ENCODE measurements at regions not wholly inside any gene's neighbourhood (a gene's known extent, or its start where the extent isn't known, plus 50 kb on each side); places are given as distances from the start of the nearest gene placed in this dataset.
A peak's percentile ranks its signal among the peaks of the same experiment; 100 is the strongest.
"Not testable (repeated sequence)": the region's sequence is repeated elsewhere in the genome, so short reads cannot be mapped to it uniquely, and the experiment has no call there.

DNA sequence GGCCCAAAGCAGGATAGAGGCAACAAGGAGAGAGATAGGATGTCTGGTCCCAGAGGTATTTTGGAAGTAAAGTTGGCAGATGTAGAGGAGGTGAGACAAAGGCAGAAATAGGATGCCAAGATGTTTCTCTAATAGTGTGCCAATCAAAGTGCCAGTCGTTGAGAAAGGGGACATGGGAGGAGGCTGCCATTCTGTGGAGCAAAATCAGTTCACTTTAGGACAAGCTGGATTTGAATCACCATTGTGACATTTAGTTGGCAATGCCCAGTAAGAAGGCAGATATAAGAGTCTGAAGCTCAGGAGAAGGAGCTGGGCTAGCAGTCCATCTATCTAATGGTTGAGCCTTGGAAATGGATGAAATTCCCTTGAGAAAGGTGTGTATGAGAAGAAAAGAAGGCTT is 53.8 kb downstream of the ADRB2 start:
- no peak for DNase-seq

DNA sequence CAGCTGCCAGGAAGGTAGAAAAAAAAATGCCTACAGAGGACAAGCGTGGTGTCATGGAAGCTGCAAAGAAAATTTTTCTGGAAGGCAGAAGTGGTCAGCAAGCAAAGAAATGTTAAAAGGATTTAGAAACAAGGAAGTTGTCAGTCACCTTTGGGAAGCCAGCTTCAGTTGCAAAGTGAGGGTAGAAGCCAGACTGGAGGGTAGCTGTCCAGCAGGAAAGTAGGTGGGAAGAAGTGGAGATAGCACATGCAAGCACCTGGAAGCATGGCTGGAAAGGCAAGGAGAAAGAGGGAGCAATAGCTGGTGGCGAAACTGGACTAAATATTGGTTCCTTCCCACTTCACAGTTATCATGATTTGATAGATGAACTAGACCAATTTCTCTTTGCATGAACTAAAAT is 54.3 kb downstream of the ADRB2 start:
- no peak for DNase-seq

DNA sequence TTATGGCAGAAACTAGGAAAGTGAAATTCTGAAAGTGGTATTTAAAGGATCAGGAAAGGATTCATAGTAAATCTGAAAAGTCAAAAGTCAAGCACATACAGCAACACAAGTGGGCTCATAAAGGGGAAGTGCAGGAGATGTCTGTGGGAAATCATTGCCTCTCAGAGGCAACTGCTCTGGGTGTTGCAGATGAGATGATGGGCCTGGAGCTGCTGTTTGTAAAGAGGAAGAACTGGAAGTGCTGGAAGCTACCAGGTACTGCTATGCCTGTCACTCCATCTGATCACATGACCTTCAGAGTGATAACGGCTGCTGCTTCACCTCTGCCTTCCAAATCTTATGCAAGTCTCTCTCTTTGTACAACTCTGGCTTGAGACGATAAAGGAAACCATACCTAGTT is 55.9 kb downstream of the ADRB2 start:
- no peak for DNase-seq

DNA sequence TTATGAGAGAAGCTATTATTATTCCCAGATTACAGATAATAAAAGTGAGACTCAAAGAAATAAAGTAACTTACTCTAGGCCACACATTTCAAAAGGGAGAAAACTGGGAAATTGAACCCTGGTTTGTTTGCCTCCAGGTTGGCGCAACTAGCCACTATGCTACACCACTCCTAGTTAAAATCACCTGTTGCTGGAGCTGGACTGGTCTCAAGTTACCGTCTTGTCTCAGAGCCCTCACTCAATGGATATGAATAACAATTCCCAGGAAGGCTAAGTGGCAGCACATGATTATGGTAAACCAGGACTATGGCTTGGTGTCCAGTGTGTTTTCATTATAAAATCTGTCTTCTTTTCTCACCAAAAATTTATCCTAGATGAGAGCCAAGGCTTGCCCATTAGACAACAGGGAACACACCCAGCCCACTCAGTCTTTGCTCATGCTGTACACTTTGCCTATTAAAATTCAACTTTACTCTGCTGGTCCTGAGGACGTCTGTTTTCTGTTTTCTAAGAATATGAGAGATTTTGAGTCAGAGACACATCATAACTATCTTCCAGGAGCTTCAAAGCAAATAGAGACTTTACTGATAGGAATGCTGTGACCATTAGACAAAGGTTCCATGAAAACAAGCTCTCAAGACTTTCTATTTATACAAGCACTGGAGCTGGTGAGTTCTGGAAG is 58.1 kb downstream of the ADRB2 start:
- no peak for DNase-seq

DNA sequence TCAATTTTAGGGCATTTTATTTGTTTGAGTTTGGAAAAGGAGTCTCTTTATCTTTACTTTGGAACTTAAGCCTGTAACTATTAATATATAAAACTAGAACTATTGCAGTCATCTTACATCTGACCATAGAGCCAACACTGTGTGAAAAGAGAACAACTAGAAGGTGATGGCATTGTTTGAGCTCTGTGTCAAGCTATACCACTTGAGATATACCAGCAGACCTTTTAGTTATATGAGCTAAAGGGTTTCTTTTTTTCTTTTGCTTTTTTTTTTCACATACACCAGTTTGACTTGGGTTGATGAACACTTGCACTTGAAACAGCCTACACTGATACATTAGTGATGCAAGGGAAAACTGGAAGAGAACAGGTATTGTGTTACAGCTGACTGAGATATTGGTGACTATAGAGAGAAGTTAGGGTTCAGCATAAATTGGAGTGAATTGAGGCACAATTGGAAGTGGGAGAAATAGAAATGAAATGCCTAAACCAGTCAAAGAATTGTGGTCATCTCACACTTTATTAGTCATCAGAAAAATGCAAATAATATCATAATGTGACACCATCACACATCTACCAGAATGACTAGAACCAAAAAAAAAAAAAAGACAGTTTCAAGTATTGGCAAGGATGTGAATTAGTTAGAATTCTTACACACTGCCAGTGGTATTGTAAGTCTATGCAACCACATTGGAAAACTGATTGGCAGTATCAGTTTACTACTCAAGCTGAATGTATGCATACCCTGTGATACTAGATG is 60.9 kb downstream of the ADRB2 start:
- no peak for DNase-seq

DNA sequence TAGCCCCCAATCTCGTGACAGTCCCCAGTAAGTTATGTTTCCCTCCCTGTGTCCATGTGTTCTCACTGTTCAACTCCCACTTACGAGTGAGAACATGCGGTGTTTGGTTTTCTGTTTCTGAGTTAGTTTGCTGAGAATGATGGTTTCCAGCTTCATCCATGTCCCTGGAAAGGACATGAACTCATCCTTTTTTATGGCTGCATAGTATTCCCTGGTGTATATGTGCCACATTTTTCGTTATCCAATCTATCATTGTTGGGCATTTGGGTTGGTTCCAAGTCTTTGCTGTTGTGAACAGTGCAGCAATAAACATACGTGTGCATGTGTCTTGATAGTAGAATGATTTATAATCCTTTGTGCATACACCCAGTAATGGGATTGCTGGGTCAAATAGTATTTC is 63.5 kb downstream of the ADRB2 start:
- not testable (repeated sequence) for DNase-seq

DNA sequence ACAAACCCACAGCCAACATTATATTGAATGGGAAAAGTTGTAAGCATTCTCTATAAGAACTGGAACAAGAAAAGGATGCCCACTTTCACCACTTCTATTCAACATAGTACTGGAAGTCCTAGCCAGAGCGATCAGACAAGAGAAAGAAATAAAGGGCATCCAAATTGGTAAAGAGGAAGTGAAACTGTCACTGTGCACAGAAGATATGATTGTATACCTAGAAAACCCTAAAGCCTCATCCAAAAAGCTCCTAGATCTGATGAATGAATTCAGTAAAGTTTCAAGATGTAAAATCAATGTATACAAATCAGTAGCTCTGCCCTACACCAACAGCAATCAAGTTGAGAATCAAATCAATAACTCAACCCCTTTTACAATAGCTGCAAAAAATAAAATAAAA is 69.0 kb downstream of the ADRB2 start:
- DNase-seq = not testable (repeated sequence)

DNA sequence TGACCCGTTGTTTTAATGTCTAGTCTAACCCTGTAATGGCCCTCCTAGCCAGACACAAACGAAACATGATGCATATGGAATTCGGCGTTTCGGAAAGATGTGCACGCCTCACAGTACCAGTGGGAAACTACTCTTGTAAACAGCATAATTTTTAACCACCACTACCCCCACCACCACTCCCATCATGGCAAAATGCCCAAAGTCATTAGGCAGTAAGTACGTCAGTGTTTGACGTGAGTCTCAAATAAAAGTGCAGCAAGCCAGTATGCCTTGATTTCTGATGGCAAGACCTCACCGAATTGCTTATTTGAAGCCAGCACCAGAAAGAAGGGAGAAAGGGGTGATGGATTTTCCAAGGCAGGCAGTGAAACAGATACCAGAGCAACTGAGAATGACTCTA is 71.4 kb downstream of the ADRB2 start:
- DNase-seq = no peak

DNA sequence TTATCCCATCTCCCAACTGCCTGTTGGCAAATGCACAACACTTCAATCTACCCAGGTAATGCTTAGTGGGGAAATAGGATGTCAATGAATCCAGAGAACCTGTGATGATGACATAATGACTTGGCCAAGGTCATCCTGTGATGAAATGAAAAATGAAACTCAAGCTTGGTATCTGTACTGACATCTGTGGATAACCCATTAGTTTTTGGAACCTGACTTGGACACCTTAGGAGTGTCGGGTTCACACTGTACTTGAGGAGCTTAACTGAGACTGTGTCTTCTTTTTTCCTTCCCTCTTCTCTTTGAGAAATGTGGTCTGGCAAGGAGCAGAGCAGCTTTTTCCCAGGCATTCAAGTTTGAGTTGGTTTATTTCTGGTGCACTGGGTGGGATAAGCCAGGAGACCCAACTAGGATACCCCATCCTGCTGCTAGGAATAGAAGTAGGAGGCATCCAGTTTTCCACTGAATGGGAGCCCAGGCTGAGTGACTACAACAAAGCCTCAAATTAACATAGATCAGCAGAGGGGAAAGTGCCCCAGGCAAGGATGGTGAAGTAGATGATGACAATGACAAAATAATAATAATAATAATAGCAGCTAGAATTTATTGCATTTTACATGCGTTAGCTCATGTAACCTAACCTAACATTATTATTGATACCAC is 72.1 kb downstream of the ADRB2 start:
- peak; percentile 37 for DNase-seq

DNA sequence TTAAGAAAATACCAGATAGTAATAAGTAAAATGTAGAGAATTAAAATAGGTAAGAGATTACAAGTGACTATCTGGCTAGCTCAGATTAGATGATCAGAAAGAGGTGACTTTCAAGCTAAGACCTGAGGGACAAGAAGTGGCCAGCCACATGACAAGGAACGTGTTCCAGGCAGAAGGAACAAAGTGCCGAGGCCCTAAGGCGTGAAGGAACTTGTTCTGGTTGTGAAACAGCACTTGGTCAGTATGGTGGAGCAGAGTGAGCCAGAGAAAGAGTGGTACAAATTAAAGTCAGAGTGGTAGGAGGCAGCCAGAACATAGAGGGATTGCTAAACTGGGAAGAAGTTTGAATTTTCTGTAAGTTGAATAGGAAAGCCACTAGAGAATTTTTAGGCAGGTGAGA is 73.6 kb downstream of the ADRB2 start:
- DNase-seq = no peak

DNA sequence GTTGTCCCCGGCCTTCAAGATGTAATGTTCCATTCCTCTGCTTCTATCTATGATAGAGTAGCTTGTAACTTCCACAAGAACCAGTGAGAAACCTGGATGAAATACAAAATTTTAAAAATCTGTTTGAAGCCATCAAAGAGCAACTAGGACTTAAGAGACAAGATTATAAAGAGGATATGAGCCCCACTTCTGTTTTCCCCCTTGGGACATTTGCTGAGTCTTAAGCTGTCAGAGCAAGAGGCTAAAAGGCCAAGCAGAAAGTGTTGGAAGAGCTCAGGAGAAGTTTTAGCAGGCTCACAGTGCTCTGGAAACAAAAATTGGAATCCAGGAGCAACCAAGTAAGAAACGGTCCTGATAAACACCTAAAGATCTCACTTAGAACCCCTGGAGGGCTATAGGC is 76.1 kb downstream of the ADRB2 start:
- no peak for DNase-seq

DNA sequence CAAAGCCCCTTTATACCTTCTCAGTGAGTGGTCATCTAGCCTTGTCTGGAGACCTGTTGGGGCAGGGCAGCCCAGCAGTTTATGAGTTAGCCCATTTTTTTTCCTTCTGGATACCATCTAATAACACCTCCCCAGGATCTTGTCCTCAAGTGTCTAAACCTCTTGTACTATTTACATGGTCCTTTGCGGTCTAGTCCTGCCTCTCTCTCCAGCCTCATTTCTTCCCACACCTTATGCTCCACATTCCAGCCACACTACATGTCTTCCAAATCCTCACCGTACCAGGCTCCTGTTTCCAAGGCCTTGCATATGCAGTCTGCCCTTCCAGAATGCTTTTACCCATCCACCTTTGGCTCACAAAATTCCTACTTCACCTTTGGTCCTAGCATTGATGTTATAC is 77.2 kb downstream of the ADRB2 start:
- DNase-seq = no peak

DNA sequence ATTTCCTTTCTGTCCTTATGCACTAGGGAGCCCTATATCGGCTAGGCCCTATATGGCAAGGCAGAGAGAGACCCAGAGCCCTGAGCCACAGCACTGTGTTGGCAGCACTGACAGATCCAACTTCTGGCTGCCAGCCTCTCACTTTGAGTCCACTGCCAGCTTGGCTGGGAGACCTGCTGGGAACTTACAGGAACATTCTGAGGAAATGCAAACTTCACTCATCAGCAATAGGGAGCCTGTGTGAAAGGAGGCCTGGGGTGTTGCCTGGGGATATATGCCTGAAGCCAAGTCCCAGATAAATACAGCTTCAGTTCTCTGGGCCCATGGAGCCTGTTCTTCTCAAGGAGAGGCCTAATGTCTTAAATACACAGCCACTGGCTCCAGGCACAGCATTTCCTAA is 78.0 kb downstream of the ADRB2 start:
- no peak for DNase-seq

DNA sequence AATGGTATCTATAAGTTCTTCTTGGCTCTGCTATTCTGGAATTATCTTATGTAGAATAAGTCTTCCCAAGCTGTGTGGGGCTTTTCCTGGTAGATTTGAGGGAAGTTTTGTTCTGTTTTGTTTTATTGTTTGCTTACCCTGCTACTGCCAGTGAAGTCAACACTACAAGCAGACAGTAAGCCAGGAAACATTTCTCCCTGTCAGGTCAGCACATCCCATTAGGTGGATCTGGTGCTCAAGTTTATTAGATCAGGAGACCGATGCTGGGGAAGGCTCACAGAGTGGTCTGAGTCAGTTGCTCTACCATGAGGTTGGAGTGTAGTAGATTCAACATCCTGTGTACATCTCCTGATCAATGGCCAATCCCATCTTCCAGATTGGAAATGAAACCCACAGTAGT is 79.1 kb downstream of the ADRB2 start:
- DNase-seq = no peak

DNA sequence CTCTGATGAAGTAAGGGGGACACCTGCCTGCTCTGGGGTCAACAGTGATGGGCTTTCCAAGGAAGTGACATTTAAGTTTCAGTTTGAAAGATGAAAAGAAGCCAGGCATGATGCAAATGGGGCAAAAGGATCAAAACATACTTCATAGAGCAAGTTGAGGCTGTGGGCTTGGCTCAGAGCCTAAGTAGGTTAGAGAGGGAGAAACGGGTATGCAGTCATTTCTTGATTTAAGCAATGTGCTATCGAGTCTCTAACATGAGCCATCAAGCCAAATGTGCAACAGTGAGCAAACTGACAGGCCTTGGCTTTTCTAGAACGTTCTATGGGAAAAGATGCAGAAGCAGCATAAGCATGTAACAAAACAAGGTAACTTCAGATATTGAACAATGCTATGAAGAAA is 80.6 kb downstream of the ADRB2 start:
- DNase-seq = no peak

DNA sequence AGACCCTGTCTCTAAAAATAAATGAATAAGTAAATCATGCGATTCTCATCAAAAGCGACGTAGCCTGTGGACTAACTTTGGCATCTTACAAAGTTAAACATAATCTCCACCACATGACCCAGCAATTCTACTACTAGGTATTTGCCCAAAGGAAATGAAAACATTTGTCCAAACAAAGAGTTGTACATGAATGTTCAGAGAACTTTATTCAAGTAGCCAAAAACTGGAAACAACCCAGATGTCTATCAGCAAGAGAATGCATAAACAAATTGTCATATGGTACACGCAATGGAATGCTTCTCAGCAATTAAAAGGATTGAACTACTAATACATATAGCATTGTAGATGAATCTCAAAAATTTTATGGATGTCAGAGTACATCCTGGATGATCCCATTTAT is 82.6 kb downstream of the ADRB2 start:
- peak; percentile 88 for DNase-seq

DNA sequence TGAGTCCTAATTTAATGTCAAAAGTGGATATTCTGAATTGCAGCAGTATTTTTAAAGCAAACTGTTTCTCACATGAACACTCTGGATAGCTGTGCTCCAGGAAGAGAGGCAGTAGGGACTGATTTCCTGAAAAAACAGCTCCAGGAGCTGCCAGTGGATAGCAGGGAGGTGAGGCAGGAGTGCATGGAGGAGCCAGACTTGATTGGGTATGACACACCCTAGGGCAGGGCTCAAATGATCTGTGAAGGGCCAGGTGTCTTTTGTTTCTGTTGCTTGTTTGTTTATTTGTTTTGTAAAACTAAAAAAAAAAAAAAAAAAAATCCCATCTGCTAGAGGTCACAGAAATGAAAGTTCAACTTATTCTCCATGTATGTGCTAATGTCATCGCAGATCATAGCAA is 83.4 kb downstream of the ADRB2 start:
- peak; percentile 26 for DNase-seq

DNA sequence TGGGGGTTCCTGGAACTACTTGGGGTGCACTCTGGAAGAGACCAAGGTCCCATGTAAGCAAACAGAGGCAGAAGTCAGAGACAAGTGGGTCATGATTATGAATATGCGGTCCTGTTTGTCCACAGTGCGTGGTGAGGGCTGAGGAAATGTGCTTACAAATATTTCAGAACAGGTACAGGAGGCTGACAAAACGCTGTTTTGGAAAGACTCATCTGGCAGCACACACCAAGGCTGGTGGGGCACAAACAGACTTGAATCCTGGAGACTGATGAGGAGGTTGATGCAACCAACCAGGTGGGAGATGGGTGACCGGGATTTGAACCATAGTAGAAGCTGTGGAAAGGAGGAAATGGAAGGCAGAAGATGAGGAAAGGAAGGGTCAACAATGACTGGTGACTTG is 83.8 kb downstream of the ADRB2 start:
- no peak for DNase-seq

DNA sequence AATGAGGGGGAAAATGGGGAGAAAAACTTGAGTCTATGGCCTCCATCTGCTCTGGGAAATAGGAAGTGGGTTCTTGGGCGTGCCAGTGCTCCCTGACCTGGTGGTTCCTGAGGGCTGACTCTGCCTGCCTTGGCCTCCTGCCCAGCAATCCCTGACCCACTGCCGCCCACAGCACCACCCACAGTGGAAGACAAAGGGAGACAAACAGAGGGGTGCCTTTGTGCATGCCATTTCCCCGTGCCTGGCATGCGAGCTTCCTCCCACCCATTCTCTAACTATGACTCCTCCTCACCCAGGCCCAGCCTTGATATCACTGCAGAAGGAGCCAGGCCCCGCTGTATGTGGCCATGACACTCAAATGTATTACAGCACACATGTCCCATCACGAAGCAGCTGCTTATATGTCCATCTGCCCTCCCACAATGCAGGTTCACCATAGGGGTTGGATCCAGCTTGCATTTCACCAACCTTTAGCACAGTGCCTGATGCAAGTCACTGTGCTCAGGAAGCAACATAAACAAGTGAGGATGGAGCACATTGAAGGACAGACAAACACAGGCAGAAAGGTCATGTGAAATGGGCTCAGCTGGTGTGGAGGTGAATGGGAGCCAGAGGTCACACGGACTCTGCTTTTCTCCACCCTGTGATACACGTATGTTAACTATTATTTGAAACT is 84.4 kb downstream of the ADRB2 start:
- peak; percentile 97 for DNase-seq

DNA sequence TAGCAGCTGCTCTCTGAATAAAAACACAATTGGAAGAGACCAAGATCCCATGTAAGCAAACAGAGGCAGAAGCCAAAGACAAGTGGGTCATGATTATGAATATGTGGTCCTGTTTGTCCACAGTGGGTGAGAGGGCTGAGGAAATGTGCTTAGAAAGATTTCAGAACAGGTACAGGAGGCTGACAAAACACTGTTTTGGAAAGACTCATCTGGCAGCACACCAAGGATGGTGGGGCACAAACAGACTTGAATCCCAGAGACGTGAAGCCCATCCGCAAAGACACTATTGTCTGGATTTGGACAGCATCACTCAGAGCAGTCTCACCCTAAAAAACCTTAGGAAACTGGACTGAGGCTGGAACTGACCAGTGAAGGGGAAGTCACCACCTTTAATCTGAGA is 85.0 kb downstream of the ADRB2 start:
- DNase-seq = no peak

DNA sequence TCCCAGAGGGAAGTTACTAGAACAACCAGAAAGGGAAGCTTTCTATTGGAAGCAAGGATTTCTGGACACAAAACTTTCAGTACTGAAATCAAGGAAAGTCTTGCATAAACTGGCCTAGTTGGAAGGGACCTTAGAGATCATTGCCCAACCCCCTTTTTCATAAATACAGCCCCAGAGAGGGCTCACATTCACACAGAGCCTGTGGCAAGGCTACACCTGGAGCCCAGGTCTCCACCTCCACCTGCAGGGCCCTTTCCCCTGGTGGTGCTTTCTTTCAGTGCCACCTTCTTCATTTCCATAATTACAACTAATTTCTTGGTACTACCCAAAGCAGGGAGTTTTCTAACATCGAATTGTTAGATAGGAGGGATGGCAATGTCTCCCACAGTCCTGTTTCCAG is 85.7 kb downstream of the ADRB2 start:
- no peak for DNase-seq

DNA sequence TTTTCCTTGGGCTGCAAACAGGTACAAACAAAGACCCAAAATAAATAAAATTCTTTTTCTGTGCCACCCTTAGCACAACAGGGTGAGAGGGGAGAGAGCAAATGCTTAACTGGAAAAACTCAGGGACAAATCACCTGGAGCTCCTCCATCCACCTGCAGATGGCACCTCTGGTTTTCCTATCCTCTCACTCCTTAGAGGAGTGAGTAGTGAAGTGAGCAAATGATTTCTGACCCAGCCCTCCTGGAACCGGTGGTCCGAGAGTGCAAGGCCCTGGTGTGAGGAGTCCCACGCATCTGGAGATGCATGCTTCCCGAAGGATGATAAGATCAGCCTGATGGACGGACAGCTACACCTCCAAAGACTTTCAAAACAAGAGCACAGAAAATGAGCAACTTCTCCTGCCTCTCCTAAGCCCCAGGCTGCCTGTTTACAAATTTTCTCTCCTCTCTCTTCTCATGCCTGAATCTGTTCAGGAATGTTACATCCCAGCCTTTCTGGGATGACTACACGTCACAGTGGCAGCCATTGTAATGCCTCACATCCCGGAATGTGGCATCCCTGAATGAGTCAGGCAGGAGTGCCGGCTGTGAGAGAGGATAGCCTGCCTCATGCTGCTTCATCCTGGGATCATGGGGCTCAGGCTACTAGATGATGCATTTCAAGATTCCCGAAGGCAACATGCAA is 86.4 kb downstream of the ADRB2 start:
- peak; percentile 100 for DNase-seq

DNA sequence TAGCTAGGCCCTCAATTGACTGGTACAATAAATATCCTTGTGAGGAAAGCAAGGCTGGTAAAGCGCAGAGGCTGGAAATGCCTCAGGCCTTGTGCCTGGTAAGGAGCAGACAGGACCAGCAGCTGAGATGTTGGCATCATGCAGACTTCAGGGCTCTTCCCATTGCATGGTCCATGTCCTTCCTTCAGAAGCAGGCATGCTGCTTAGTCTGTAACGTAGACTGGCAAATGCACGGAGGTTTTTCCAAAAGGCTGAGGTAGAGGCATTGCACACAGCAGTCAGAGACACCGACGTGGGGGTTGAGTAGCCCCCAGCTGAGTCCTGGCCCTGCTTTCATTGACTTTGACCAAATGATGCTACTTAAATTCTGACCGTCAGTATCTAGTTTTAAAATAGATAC is 87.1 kb downstream of the ADRB2 start:
- no peak for DNase-seq
